ENCODE measurements at regions not wholly inside any gene's neighbourhood (a gene's known extent, or its start where the extent isn't known, plus 50 kb on each side); places are given as distances from the start of the nearest gene placed in this dataset.

- no peak for TF ChIP-seq EP300 (IDR thresholded peaks at IDR 0.05)
- no peak for TF ChIP-seq CTCF (IDR thresholded peaks at IDR 0.05)
- no peak for TF ChIP-seq POLR2A (IDR thresholded peaks at IDR 0.05)
- TF ChIP-seq POLR2AphosphoS5 (IDR thresholded peaks at IDR 0.05) = no peak
These were observed 179.7 kb upstream of the SH3BP4 start for GRCh38 chr2:234771980-234772732.
